EL (cell line): ENCODE measurements at regions not wholly inside any gene's neighbourhood (a gene's known extent, or its start where the extent isn't known, plus 50 kb on each side); places are given as distances from the start of the nearest gene placed in this dataset.
A peak's percentile ranks its signal among the peaks of the same experiment; 100 is the strongest.
"Not testable (repeated sequence)": the region's sequence is repeated elsewhere in the genome, so short reads cannot be mapped to it uniquely, and the experiment has no call there.

Experiments
- DNase-seq: peaks from one replicate; pipeline ENCODE4 v3.0.0-alpha.2; 2016

DNA sequence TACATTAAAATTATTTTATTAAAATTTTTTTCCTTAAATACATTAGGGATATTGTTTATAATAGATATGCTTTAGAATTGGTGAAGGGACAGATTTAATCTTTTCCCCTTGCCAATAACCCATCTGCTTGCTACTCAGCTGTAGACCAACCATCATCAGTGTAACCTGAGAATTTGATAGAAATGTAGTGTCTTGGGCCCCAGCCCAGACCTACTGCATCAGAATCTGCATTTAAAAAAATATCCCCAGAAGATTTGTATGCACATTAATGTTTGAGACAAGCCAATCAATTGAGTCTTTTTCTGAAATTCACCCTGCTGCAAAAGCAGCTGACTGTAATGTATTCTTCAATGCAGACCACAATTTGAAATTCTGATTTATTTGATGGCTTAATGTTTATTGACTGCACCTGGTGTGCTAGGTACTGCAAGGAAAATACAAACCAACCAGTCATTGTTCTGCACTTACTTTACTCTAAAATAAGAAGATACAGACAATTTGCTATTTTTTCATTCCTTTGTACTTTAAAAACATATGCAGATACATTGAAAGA is 190.7 kb upstream of the SGO1 start:
- no peak for DNase-seq

DNA sequence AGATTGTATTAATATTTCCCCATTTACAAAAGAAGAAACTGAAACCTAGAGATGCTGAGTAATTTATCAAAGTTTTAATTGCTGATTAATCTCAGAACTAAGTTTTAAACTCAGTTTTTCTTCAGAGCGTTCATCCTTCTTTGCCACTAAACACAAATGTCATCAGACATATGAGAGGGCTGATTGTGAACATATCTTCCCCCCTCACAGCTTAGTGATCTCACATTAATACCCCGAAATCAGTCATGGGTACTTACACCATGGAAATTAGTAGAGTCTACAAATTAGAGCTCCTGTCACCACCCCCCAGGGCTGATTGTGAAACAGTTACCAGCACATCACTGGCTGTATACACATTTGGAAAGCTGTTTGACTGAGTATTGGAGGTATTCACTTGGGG is 189.3 kb upstream of the SGO1 start:
- no peak for DNase-seq

DNA sequence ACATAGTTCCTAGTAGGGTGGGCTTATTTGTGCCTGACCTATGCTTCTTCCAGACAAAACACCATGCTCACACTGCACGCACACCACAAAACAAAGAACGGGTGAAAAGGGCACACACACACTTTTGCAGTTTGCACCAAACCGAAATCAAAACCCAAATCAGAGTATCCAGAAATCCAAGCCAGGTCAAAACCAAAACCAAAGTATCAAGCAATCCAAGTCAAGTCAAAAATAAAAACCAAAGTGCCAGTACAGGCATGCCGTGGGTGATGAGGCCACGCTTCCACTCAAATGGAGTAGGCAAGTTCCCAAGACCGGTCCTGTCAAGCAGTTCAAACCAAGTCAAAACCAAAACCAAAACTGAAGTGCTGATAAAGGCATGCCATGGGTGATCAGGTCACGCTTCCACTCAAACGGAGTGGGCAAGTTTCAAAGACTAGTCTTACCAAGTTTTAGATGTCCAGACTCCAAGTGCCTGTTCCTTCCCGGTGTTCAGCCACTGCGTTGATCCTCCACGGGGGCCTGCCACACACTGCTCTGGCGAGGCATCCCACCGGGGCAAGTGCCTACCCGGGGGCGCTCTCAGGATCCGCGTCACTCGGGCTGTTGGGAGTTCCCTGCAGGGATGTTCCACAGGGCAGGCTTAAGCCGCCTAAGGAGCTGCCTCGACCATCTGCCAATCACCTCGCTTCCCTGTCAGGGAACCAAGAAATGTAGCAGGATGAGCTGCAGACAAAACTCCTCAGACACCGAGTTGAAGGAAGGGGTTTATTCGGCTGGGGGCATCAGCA is 184.5 kb upstream of the SGO1 start:
- not testable (repeated sequence) for DNase-seq

GRCh38 chr3:20361000-20361399 is 175.0 kb upstream of the SGO1 start:
- DNase-seq = no peak

DNA sequence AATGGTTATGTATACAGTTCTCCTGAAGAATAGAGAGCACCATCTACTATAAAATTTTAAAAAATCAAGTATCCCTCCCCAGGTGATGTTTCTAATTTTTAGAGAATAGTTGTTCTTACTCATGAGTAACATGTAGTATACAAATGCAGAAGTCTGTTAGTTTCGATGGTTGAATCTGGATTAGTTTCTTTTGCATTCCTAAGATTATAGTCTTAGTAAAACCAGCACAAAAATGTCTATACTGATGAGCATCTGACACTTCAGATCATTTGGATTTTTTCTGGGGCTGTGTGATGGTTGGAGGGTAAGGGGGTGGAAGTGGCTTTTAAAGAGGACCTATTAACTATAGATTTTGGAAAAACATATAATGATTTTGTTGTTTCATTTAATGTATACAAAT is 167.3 kb upstream of the SGO1 start:
- no peak for DNase-seq

DNA sequence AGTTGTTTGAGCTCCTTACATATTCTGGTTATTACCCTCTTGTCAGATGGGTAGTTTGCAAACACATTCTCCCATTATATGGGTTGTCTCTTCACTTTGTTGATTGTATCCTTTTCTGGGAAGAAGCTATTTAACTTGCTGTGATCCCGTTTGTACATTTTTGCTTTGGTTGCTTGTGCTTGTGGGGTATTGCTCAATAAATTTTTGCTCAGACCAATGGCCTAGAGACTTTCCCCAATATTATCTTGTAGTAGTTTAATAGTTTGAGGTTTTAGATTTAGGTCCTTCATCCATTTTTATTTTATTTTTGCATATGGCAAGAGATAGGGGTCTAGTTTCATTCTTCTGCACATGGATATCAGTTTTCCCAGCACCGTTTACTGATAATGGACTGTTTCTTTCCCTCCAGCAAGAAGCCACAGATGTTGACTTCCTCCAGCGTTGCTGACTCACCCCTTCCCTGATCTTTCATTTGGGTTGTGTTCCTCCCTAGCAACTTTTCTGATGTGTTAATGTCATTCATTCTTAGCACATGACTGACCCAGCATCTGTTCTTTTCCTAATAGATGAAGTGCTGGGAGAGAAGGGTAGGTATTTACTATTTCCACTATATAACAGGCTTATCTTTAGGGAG is 166.7 kb upstream of the SGO1 start:
- peak; percentile 17 for DNase-seq

- no peak for DNase-seq
These were observed 164.4 kb upstream of the SGO1 start for GRCh38 chr3:20350449-20350848.

GRCh38 chr3:20346916-20347315 is 160.9 kb upstream of the SGO1 start:
- DNase-seq = no peak

DNA sequence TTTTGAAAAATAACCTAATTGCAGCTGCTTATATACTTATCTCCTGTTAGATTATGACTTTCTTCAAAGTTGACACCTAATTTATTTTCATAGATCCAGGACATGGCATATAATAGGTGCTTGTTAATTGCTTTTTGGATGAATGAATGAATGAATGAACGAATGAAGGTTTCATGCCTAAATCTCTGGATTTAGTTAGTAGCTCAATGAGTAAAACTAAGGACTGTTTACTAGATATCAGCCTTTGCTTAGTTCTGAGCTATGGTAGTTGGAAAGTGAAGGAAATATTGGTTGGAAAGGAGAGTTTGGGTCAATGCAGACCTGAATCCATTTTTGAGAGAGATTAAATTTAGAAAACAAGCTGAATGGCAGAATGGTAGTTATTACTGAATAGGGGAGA is 160.4 kb upstream of the SGO1 start:
- no peak for DNase-seq

GRCh38 chr3:20344400-20344959 is 158.5 kb upstream of the SGO1 start:
- no peak for DNase-seq

- no peak for DNase-seq
These were observed 157.8 kb upstream of the SGO1 start for GRCh38 chr3:20343790-20344189.

DNA sequence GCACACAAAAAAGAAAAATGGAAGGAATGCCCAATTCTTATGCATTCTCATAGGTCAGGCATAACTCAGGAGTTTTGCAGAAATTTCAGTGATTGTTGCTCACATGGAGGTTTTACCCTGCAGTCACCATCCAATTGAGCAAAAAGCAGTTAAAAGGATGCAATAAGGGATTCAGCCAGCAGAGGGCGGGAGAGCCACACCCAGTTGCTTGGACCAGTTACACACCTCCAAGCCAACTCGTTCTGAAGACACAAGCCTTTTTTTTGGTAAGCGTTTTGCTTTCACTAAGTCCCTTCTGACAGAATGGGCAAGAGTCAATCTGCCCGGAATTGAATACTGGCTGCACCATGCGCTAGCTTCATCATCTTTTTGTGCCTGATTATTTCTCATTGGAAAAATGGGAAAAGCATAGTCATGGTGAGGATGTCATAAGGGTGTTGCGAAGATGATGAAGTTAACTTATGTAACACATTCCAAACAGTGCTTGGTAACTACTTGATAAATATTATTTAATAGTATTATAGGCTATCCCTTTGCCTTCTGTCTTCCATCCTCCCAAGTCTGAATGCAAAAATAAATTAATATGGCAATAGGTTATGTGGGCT is 154.4 kb upstream of the SGO1 start:
- peak; percentile 69 for DNase-seq

DNA sequence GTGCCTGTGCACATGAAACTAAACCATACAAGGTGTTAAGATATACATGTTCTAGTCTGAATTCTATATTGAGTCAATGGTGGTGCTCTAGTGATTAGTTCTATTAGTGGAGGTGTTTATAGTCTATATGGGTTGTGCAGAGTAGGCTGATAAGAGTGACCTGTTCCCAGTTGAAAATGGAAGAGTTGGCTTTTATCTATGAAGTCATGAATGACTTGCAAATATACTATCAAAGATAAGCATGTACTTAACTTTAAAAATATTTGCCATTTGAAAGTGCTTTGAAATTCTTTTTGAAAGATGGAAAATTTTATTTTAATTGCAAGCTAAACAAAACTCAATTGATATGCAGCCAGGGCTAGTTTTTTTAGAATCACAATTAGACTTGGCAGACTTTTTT is 150.6 kb upstream of the SGO1 start:
- no peak for DNase-seq

- DNase-seq = no peak
These were observed 148.8 kb upstream of the SGO1 start for GRCh38 chr3:20334842-20335241.

DNA sequence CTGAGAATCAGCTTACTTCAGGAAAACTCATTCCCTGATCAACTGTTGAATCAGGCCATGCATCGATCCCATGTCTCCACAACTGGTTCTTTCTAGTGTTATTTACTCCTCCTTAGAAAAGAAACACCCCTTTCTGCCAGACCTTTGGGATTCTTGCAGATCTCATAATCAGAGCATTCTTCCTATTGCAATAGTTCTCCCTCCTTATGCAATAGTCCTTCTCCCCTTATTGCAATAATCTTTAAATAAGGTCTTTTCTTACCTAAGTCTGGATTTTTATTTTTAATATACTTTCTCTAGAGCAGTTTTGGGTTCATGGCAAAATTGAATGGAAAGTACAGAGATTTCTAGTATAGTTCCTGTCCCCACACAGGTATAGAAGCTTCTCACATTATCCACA is 141.9 kb upstream of the SGO1 start:
- no peak for DNase-seq

DNA sequence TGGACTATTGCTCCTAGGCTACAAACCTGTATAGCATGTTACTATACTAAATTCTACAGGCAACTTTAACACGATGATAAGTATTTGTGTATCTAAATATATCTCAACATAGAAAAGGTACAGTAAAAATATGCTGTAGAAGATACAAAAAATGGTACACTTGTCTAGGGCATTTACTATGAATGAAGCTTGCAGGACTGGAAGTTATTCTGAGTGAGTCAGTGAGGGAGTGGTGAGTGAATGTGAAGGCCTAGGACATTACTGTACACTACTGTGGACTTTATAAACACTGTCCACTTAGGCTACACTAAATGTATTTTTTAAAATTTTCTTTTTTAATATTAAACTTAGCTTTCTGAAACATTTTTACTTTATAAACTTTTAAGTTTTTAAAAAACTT is 140.5 kb upstream of the SGO1 start:
- peak; percentile 24 for DNase-seq

- no peak for DNase-seq
These were observed 139.6 kb upstream of the SGO1 start for GRCh38 chr3:20325563-20325962.

DNA sequence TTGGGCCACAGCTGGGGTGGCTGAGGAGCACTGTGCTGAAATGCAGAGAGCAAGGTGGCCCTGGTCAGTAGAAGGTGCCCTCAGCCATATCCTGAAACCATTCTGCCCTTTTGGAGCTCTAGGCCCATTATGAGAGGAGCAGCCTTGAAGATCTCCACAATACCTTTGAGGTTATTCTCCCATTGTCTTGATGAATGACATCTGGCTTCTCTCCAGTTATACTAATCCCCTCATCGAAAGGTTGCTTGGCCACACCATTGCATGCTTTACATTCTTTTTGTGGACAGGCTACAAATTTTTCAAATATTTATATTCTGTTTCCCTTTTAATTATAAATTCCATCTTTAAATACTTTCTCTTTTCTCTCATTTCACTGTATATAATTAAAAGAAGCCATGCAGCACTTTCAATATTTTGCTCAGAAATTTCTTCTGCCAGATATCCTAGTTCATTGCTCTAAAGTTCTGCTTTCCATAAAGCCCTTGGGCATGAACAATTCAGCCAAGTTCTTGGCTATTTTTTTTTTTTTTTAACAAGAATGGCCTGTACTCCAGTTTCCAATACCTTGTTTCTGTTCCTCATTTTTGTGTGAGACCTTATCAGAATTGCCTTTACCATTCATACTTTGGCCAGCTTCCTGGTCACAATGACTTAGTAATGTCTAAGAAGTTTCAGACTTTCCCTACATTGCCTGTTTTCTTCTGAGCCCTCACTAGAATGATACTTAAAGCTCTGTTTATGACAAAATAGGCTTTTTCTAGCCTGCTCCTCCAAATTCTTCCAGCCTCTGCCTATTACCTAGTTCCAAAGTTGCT is 138.9 kb upstream of the SGO1 start:
- peak; percentile 2 for DNase-seq

DNA sequence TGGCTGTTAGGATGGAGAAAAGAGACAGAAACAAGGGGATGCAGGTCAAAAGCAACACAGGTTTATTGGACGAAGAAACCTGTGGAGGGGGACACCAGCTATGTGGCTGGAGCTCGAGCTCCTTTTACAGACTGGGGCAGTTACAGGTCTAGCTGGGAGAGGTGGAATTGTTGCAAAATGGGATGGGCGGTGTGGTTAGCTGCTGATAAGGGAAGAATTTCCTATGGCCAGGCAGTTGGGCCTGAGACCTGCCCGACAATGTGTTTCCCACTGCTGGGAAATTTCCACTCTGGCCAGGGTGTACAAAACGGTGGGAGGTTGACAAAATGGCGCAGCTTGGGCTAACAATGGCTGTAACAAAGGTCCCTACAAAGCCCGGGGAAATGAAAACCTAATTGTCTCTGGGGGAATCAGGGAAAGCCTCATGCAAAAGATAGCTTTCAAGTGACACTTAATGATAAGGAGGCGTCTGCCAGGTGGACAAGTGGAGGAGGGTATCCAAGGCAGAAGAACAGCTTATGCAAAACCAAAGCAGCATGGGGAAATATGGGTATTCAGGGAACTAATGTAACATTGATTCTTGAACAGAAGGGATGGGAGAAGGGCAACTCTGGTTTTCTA is 137.4 kb upstream of the SGO1 start:
- DNase-seq = no peak

GRCh38 chr3:20322085-20322484 is 136.1 kb upstream of the SGO1 start:
- no peak for DNase-seq

GRCh38 chr3:20321391-20322047 is 135.5 kb upstream of the SGO1 start:
- DNase-seq = no peak

GRCh38 chr3:20320489-20320888 is 134.5 kb upstream of the SGO1 start:
- no peak for DNase-seq
